ENCODE measurements at regions not wholly inside any gene's neighbourhood (a gene's known extent, or its start where the extent isn't known, plus 50 kb on each side); places are given as distances from the start of the nearest gene placed in this dataset.

GRCh38 chr9:3040761-3041160 lies 196.9 kb upstream of the PUM3 start:
- no peaks in the 10 kb centered on the region for H3K9me3 ChIP-seq (replicated peaks)
- H3K36me3 ChIP-seq = no peaks in the 10 kb centered on the region
- no peak overlapping the region for H3K27ac ChIP-seq (replicated peaks)
- TF ChIP-seq CTCF (IDR thresholded peaks at IDR 0.05; ENCODE audit: borderline replicate concordance) = no peak
- intact Hi-C loops (cut with micrococcal nuclease) = loop anchor here (10.0 kb wide), 1 partner anchor 64 kb away; no protein-coding TSS in a partner anchor
- no peak for DNase-seq
- no peaks in the 10 kb centered on the region for H3K27me3 ChIP-seq (ENCODE audit: low read depth)
- no peak overlapping the region for H3K4me3 ChIP-seq
- H3K4me1 ChIP-seq = no peaks in the 10 kb centered on the region

- no peak overlapping the region for H3K27ac ChIP-seq (replicated peaks)
- TF ChIP-seq CTCF (IDR thresholded peaks at IDR 0.05; ENCODE audit: borderline replicate concordance) = no peak
- DNase-seq = no peak
- no peaks in the 10 kb centered on the region for H3K36me3 ChIP-seq
- no peak overlapping the region for H3K4me3 ChIP-seq
- H3K9me3 ChIP-seq (replicated peaks) = no peaks in the 10 kb centered on the region
- no peaks in the 10 kb centered on the region for H3K27me3 ChIP-seq (ENCODE audit: low read depth)
- no peaks in the 10 kb centered on the region for H3K4me1 ChIP-seq
- intact Hi-C loops (cut with micrococcal nuclease) = no loop called here
Observed at GRCh38 chr9:3036333-3036700, 192.4 kb upstream of the PUM3 start.

- Histone ChIP-seq H3K27ac (replicated peaks) (no peak overlapping the region), H3K4me3 (no peak overlapping the region), H3K9me3 (replicated peaks) (no peaks in the 10 kb centered on the region), H3K4me1 (no peaks in the 10 kb centered on the region), H3K36me3 (no peaks in the 10 kb centered on the region), H3K27me3 (ENCODE audit: low read depth) (no peaks in the 10 kb centered on the region)
- no peak for DNase-seq
- no peak for TF ChIP-seq CTCF (IDR thresholded peaks at IDR 0.05; ENCODE audit: borderline replicate concordance)
- intact Hi-C loops (cut with micrococcal nuclease) = no loop called here
Observed at GRCh38 chr9:3035579-3036332, 191.9 kb upstream of the PUM3 start.

GRCh38 chr9:3032898-3033297 lies 189.0 kb upstream of the PUM3 start:
- no peak for DNase-seq
- no peaks in the 10 kb centered on the region for H3K4me1 ChIP-seq
- no peak overlapping the region for H3K4me3 ChIP-seq
- no peak overlapping the region for H3K27ac ChIP-seq (replicated peaks)
- intact Hi-C loops (cut with micrococcal nuclease) = no loop called here
- no peaks in the 10 kb centered on the region for H3K9me3 ChIP-seq (replicated peaks)
- no peaks in the 10 kb centered on the region for H3K27me3 ChIP-seq (ENCODE audit: low read depth)
- no peak for TF ChIP-seq CTCF (IDR thresholded peaks at IDR 0.05; ENCODE audit: borderline replicate concordance)
- H3K36me3 ChIP-seq = no peaks in the 10 kb centered on the region

- no peak for TF ChIP-seq CTCF (IDR thresholded peaks at IDR 0.05; ENCODE audit: borderline replicate concordance)
- Histone ChIP-seq H3K4me1 (no peaks in the 10 kb centered on the region), H3K27ac (replicated peaks) (no peak overlapping the region), H3K27me3 (ENCODE audit: low read depth) (peaks cover 1% of the 10 kb centered on the region), H3K36me3 (no peaks in the 10 kb centered on the region), H3K9me3 (replicated peaks) (no peaks in the 10 kb centered on the region), H3K4me3 (no peak overlapping the region)
- no peak for DNase-seq
- intact Hi-C loops (cut with micrococcal nuclease) = no loop called here
Observed at GRCh38 chr9:3028535-3028934, 184.6 kb upstream of the PUM3 start.
